ENCODE measurements at regions not wholly inside any gene's neighbourhood (a gene's known extent, or its start where the extent isn't known, plus 50 kb on each side); places are given as distances from the start of the nearest gene placed in this dataset.

DNA sequence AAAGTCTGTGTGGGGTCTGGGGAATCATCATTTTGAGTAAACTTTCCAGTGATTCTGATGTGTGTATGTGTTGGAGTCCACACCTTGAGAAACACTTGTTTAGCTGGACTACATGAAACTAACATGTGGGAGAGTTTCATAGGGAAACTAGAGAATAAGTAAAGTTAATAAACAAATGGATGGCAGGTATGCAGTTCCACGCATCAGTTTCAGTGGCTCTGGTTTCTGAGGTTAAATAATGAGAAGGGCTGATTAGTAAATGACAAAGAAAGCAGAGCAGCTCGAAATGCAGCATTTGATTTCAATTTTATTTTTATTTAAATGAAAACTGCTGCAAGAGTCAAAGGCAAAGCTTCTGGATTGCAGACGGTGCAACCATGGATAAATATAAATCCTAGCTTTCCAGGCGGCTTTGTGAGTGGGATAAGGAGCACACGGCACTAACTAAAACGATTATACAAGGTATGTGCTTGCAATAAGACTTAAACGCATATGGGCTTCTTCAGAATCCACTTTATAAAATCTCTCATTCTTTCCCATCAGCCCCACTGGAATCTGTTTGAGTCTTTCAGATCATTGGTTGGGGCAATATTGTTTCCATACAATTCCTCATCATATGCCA is 310.7 kb downstream of the PLPP3 start:
- TF ChIP-seq POLR2A (IDR thresholded peaks at IDR 0.05) = no peak
- TF ChIP-seq, protein P1, sequence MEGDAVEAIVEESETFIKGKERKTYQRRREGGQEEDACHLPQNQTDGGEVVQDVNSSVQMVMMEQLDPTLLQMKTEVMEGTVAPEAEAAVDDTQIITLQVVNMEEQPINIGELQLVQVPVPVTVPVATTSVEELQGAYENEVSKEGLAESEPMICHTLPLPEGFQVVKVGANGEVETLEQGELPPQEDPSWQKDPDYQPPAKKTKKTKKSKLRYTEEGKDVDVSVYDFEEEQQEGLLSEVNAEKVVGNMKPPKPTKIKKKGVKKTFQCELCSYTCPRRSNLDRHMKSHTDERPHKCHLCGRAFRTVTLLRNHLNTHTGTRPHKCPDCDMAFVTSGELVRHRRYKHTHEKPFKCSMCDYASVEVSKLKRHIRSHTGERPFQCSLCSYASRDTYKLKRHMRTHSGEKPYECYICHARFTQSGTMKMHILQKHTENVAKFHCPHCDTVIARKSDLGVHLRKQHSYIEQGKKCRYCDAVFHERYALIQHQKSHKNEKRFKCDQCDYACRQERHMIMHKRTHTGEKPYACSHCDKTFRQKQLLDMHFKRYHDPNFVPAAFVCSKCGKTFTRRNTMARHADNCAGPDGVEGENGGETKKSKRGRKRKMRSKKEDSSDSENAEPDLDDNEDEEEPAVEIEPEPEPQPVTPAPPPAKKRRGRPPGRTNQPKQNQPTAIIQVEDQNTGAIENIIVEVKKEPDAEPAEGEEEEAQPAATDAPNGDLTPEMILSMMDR (IDR thresholded peaks at IDR 0.05) = no peak

DNA sequence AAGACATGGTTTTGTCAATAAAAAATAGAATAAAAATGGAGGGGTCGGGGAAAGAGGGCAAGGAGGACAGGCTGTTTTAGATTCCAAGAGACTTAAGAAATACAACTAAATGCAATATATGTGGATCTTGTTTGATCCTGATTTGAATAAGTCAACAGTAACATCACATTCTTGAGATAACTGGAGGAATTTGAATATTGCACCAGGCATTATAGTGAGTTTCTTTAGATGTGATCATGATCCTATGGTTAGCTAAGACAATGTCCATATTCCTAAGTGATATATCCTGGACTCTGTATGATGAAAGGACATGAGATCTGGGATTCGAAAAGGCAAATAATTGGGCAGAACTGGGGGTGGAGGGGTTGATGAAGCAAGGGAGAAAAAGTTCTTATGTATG is 311.8 kb downstream of the PLPP3 start:
- WGBS, 2 donors = 93 to 96% methylated on average over 2 of the region's 2 CpGs
- no peaks in the 10 kb centered on the region for H3K4me1 ChIP-seq
- intact Hi-C loops (cut with DNase I; ENCODE audit: low total_unique reads) = no loop called here

More for the DNA sequence above, 310.7 kb downstream of the PLPP3 start:
- Histone ChIP-seq H3K27me3 (no peaks in the 10 kb centered on the region), H3K27ac (no peak overlapping the region), H3K4me3 (no peak overlapping the region), H3K9me3 (no peaks in the 10 kb centered on the region), H3K36me3 (ENCODE audit: low read depth, missing control alignments) (no peaks in the 10 kb centered on the region), H3K4me1 (no peaks in the 10 kb centered on the region)
- no peak for DNase-seq
- intact Hi-C loops (cut with DNase I; ENCODE audit: low total_unique reads) = no loop called here
- WGBS, 2 donors = 91 to 95% methylated on average over 7 of the region's 7 CpGs

DNA sequence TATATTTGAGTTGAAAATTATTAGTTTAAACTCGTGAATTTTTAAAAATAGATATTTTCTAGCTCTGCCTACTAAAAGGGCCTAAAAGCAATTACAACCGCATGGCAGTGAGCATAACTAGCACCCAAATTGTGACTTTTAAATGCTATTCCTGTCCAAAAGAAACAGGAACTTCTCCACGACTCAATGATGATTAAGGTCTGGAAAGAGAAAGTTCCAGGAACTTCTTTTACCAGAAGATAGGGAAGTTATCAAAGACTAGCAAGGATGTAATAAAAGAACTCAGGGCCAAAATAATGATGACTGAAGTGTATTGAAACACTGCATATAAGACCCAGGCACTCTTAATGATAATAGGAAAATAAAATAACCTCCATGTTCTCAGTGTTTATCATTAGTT is 313.0 kb downstream of the PLPP3 start:
- H3K4me3 ChIP-seq = no peak overlapping the region
- H3K4me1 ChIP-seq = no peaks in the 10 kb centered on the region
- intact Hi-C loops (cut with DNase I; ENCODE audit: low total_unique reads) = no loop called here
- WGBS, 2 donors = 46 to 55% methylated on average over 3 of the region's 3 CpGs
- H3K9me3 ChIP-seq = no peaks in the 10 kb centered on the region
- no peak overlapping the region for H3K27ac ChIP-seq
- DNase-seq = no peak
- no peak for TF ChIP-seq POLR2A (IDR thresholded peaks at IDR 0.05)
- TF ChIP-seq, protein P1 (IDR thresholded peaks at IDR 0.05) = no peak
- H3K27me3 ChIP-seq = no peaks in the 10 kb centered on the region
- no peaks in the 10 kb centered on the region for H3K36me3 ChIP-seq (ENCODE audit: low read depth, missing control alignments)

More for the DNA sequence above, 311.8 kb downstream of the PLPP3 start:
- no peak for DNase-seq
- Histone ChIP-seq H3K4me3 (no peak overlapping the region), H3K27ac (no peak overlapping the region), H3K27me3 (no peaks in the 10 kb centered on the region), H3K36me3 (ENCODE audit: low read depth, missing control alignments) (no peaks in the 10 kb centered on the region), H3K9me3 (no peaks in the 10 kb centered on the region)
- TF ChIP-seq, protein P1 (IDR thresholded peaks at IDR 0.05) = no peak
- TF ChIP-seq POLR2A (IDR thresholded peaks at IDR 0.05) = no peak

DNA sequence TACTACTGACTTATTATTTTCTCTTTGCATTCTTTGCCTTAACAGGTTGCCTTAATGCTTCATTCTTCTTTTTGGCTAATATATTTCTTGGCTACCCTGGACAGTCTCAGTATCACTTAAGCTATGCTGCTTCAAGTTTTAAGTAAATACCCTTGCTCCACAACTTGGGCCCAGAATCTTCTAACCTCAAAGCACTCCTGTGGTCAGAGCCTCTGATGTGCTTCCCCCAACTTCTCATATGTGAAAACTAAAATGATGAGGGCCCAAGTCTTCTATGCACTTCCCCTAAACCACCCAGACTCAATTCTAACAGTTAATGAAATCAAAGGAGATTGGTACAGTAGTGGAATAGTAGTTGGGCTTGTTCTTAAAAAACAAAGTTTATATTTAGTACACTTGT is 314.1 kb downstream of the PLPP3 start:
- H3K36me3 ChIP-seq (ENCODE audit: low read depth, missing control alignments) = no peaks in the 10 kb centered on the region
- H3K4me3 ChIP-seq = no peak overlapping the region
- no peaks in the 10 kb centered on the region for H3K9me3 ChIP-seq
- no peaks in the 10 kb centered on the region for H3K27me3 ChIP-seq
- TF ChIP-seq POLR2A (IDR thresholded peaks at IDR 0.05) = no peak
- TF ChIP-seq, protein P1 (IDR thresholded peaks at IDR 0.05) = no peak
- DNase-seq = no peak
- no peaks in the 10 kb centered on the region for H3K4me1 ChIP-seq
- intact Hi-C loops (cut with DNase I; ENCODE audit: low total_unique reads) = no loop called here
- H3K27ac ChIP-seq = no peak overlapping the region

DNA sequence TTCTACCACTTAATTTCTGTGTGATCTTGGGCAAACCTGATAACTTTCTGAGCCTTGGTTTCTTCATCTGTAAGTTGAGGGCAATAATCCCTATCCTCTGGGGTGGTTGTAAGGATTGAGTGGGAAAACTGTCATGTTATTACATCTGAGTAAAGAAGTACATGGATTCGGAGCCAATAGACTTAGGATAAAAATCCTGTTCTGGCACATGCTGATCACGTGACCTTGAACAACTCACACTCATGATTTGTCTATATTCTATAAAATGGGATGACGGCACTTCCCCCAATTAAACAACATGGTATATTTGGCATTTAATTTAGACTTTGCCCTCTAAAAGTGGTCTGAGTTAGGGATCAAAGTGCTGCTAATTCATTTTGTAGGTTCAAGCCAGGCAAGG is 315.5 kb downstream of the PLPP3 start:
- H3K4me1 ChIP-seq = no peaks in the 10 kb centered on the region
- DNase-seq = no peak
- TF ChIP-seq POLR2A (IDR thresholded peaks at IDR 0.05) = no peak
- TF ChIP-seq, protein P1 (IDR thresholded peaks at IDR 0.05) = no peak
- H3K9me3 ChIP-seq = no peaks in the 10 kb centered on the region
- intact Hi-C loops (cut with DNase I; ENCODE audit: low total_unique reads) = no loop called here
- no peak overlapping the region for H3K27ac ChIP-seq
- H3K4me3 ChIP-seq = no peak overlapping the region
- 88 to 92% methylated on average over 3 of the region's 3 CpGs for WGBS, 2 donors
- H3K36me3 ChIP-seq (ENCODE audit: low read depth, missing control alignments) = no peaks in the 10 kb centered on the region
- H3K27me3 ChIP-seq = no peaks in the 10 kb centered on the region

Data from testis (tissue), 2 donors.